ENCODE measurements at regions not wholly inside any gene's neighbourhood (a gene's known extent, or its start where the extent isn't known, plus 50 kb on each side); places are given as distances from the start of the nearest gene placed in this dataset.

GRCh38 chr11:28984231-28984630, 876.0 kb downstream of the METTL15 start:
- Histone ChIP-seq H3K4me3 (ENCODE audit: control extremely low read depth in 1 of 5, extremely low read depth in 1 of 5, insufficient read depth in 1 of 5, low read depth in 2 of 5, low read length in 4 of 5) (no peak overlapping the region), H2AFZ (ENCODE audit: insufficient read depth, low read depth, low read length, poor library complexity, severe bottlenecking) (no peak overlapping the region), H3K9ac (ENCODE audit: low read length) (no peak overlapping the region), H3K4me1 (ENCODE audit: control insufficient read depth in 2 of 2, insufficient read depth in 2 of 2, low read length in 2 of 2) (no peaks in the 10 kb centered on the region), H3K27me3 (replicated peaks in 1 of 4; ENCODE audit: control extremely low read depth in 1 of 4, control insufficient read depth in 3 of 4, insufficient read depth in 4 of 4, low read length in 3 of 4) (no peaks in the 10 kb centered on the region), H3K27ac (ENCODE audit: low read length in 2 of 2) (no peak overlapping the region), H4K20me1 (ENCODE audit: control insufficient read depth, insufficient read depth, low read length, poor library complexity, severe bottlenecking) (no peaks in the 10 kb centered on the region), H3K79me2 (ENCODE audit: control insufficient read depth, insufficient read depth, low read length) (no peaks in the 10 kb centered on the region), H3K36me3 (replicated peaks in 1 of 2; ENCODE audit: control extremely low read depth in 1 of 2, control insufficient read depth in 1 of 2, extremely low read depth in 1 of 2, insufficient read depth in 2 of 2, low read length in 1 of 2) (no peaks in the 10 kb centered on the region), H3K4me2 (replicated peaks; ENCODE audit: low read depth, low read length, poor library complexity, severe bottlenecking) (no peak overlapping the region), H3K9me3 (ENCODE audit: control extremely low read depth in 1 of 3, control insufficient read depth in 2 of 3, insufficient read depth in 1 of 3, low read length in 2 of 3) (peaks cover 0 to 1% (median 0%) of the 10 kb centered on the region in 3 donors)
- no peak overlapping the region for H3K4me3 Mint-ChIP-seq
- ATAC-seq (ENCODE audit: low read depth) (no peak), DNase-seq (no peak)
- no peaks in the 10 kb centered on the region for H3K9me3 Mint-ChIP-seq (ENCODE audit: insufficient read depth)
- H3K4me1 Mint-ChIP-seq = no peaks in the 10 kb centered on the region
- no peaks in the 10 kb centered on the region for H3K27me3 Mint-ChIP-seq
- intact Hi-C loops (cut with micrococcal nuclease) = loop anchor here (1.0 kb wide), 1 partner anchor 8 kb away; no protein-coding TSS in a partner anchor
- TF ChIP-seq CTCF (IDR thresholded peaks at IDR 0.05) (no peak), EZH2 (IDR thresholded peaks at IDR 0.05; ENCODE audit: borderline replicate concordance, insufficient read depth, low read depth, low read length, poor library complexity, severe bottlenecking) (no peak)
- H3K27ac Mint-ChIP-seq = no peak overlapping the region
- ChIA-PET POLR2A (no interaction called here), CTCF (no interaction called here)
- 81% methylated on average over 3 of the region's 4 CpGs for WGBS (ENCODE audit: insufficient coverage)

- H3K9me3 Mint-ChIP-seq (ENCODE audit: insufficient read depth) = no peaks in the 10 kb centered on the region
- H3K4me3 Mint-ChIP-seq = no peak overlapping the region
- ChIA-PET CTCF (no interaction called here), POLR2A (no interaction called here)
- no peak for TF ChIP-seq CTCF (IDR thresholded peaks at IDR 0.05)
- no peak for TF ChIP-seq EZH2 (IDR thresholded peaks at IDR 0.05; ENCODE audit: borderline replicate concordance, insufficient read depth, low read depth, low read length, poor library complexity, severe bottlenecking)
- no peak overlapping the region for H3K4me2 ChIP-seq (replicated peaks; ENCODE audit: low read depth, low read length, poor library complexity, severe bottlenecking)
- no peak overlapping the region for H3K4me3 ChIP-seq (ENCODE audit: control extremely low read depth in 1 of 5, extremely low read depth in 1 of 5, insufficient read depth in 1 of 5, low read depth in 2 of 5, low read length in 4 of 5)
- H4K20me1 ChIP-seq (ENCODE audit: control insufficient read depth, insufficient read depth, low read length, poor library complexity, severe bottlenecking) = no peaks in the 10 kb centered on the region
- H3K4me1 ChIP-seq (ENCODE audit: control insufficient read depth in 2 of 2, insufficient read depth in 2 of 2, low read length in 2 of 2) = no peaks in the 10 kb centered on the region
- DNase-seq (no peak), ATAC-seq (ENCODE audit: low read depth) (no peak)
- WGBS (ENCODE audit: insufficient coverage) = 100% methylated on average over 2 of the region's 3 CpGs
- H3K79me2 ChIP-seq (ENCODE audit: control insufficient read depth, insufficient read depth, low read length) = no peaks in the 10 kb centered on the region
- no peak overlapping the region for H2AFZ ChIP-seq (ENCODE audit: insufficient read depth, low read depth, low read length, poor library complexity, severe bottlenecking)
- no peaks in the 10 kb centered on the region for H3K36me3 ChIP-seq (replicated peaks in 1 of 2; ENCODE audit: control extremely low read depth in 1 of 2, control insufficient read depth in 1 of 2, extremely low read depth in 1 of 2, insufficient read depth in 2 of 2, low read length in 1 of 2)
- no peaks in the 10 kb centered on the region for H3K27me3 ChIP-seq (replicated peaks in 1 of 4; ENCODE audit: control extremely low read depth in 1 of 4, control insufficient read depth in 3 of 4, insufficient read depth in 4 of 4, low read length in 3 of 4)
- no peak overlapping the region for H3K27ac Mint-ChIP-seq
- peaks cover 0 to 1% (median 0%) of the 10 kb centered on the region in 3 donors for H3K9me3 ChIP-seq (ENCODE audit: control extremely low read depth in 1 of 3, control insufficient read depth in 2 of 3, insufficient read depth in 1 of 3, low read length in 2 of 3)
- H3K9ac ChIP-seq (ENCODE audit: low read length) = no peak overlapping the region
- intact Hi-C loops (cut with micrococcal nuclease) = loop anchor here (1.0 kb wide), 1 partner anchor 9 kb away; no protein-coding TSS in a partner anchor
- H3K27ac ChIP-seq (ENCODE audit: low read length in 2 of 2) = no peak overlapping the region
- H3K4me1 Mint-ChIP-seq = no peaks in the 10 kb centered on the region
- no peaks in the 10 kb centered on the region for H3K27me3 Mint-ChIP-seq
These were observed 875.6 kb downstream of the METTL15 start for GRCh38 chr11:28983780-28984179.

All from B cell (primary cell).